Stimulated activated naive CD8-positive, alpha-beta T cell treated with anti-CD3 and anti-CD28 coated beads, Interleukin-15, Interleukin-2, amounts not matched to agents 100 ng/mL and 50 ng/mL, for 24 hours (primary cell): ENCODE measurements at regions not wholly inside any gene's neighbourhood (a gene's known extent, or its start where the extent isn't known, plus 50 kb on each side); places are given as distances from the start of the nearest gene placed in this dataset.
"Not testable (repeated sequence)": the region's sequence is repeated elsewhere in the genome, so short reads cannot be mapped to it uniquely, and the experiment has no call there.

Source experiments
- H3K27ac Mint-ChIP-seq: one replicate; pipeline ENCODE4 v1.8.0; 2021; ENCODE audit warnings: mild to moderate bottlenecking, mixed read lengths
- H3K27me3 Mint-ChIP-seq: one replicate; pipeline ENCODE4 v1.8.0; 2021; ENCODE audit warnings: mixed read lengths
- H3K36me3 Mint-ChIP-seq: one replicate; pipeline ENCODE4 v1.8.0; 2021; ENCODE audit warnings: low read depth, mixed read lengths
- H3K4me1 Mint-ChIP-seq: one replicate; pipeline ENCODE4 v1.8.0; 2021; ENCODE audit warnings: low read depth, mixed read lengths
- H3K4me3 Mint-ChIP-seq: one replicate; pipeline ENCODE4 v1.8.0; 2021; ENCODE audit warnings: mild to moderate bottlenecking, mixed read lengths
- H3K9me3 Mint-ChIP-seq: one replicate; pipeline ENCODE4 v1.8.0; 2021; ENCODE audit warnings: mixed read lengths

DNA sequence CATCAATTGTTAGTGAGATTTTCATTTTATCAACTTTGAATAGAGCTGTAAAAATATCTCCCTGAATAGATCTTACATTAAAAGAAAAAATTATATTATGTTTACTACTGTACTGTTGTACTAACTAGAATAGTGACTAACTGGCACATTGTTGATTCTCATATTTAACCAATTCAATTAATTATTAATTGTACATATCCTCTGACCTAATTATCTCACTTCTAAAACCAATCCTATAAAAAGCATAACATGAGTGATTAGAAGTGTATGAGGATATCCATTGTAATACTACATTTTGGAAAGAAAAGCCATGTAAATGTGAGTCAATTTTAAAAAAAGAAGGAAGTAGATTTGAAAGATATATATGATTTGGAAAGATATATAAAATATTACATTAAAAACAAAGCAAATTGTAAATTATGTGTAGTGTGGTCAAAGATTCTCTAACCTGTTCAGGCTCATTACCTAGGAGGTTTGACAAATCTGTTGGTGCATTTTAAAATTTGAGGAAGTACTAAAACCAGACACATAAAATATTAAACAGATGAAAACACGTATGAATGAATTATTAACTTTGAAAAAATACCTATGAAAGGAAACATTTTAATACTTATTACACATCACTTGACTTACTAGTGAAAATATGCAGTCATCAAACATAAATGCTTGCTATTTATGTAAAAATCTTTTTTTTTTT is 829.8 kb upstream of the SLC10A2 start:
- H3K27ac Mint-ChIP-seq: no peak overlapping the region
- H3K27me3 Mint-ChIP-seq: no peaks in the 10 kb centered on the region
- no peak overlapping the region for H3K4me3 Mint-ChIP-seq
- no peaks in the 10 kb centered on the region for H3K36me3 Mint-ChIP-seq
- no peaks in the 10 kb centered on the region for H3K4me1 Mint-ChIP-seq
- H3K9me3 Mint-ChIP-seq: peaks cover 4% of the 10 kb centered on the region

DNA sequence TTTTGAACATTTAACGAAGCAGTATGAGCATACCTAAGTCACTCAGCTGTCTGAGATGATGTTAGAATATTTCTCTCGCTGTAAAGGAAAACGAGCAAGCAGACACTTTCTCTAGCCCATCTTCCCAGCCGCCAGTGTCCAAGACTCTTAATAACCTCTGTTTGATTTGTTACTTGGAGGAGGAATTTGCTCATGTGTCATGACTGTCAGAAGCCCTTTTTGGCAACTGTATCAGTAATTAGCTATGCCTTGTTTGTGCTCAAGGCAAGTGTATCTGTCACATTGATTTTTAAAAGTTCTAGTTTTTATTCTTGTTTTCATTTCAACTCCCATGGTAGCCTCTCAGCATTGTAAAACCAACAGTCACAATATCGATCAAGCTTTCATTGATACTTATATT is 828.4 kb upstream of the SLC10A2 start:
- Mint-ChIP-seq H3K27me3 (no peaks in the 10 kb centered on the region), H3K4me3 (no peak overlapping the region), H3K36me3 (no peaks in the 10 kb centered on the region), H3K4me1 (no peaks in the 10 kb centered on the region), H3K9me3 (peaks cover 4% of the 10 kb centered on the region), H3K27ac (no peak overlapping the region)

DNA sequence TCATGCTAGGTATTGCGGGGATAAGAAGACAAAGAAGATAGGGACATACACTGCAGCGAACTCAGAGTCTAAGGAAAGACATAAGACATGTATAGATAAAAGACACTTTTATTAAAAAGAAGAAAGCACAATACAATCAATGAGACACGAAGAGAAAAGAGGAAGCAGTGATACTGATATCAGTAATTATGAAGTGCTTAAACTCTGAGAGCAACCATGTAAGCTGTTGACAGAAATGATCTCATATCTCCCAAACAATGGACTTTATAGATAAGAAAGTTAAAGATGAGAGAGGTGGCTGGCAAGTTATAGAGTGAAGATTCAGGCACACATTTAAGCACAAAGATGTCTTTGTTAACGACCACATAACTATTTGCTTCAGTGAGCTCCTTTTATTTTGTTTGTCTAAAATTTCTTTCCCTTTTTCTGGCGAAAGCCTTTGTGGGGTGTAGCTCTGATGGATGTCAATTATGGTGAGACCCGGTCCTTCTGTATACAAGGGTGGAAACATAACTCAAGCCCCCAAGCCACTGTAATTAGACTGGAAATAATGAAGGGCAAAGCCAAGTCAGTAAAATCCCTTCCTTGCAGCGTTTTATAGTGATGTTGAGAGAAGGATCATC is 818.0 kb upstream of the SLC10A2 start:
- Mint-ChIP-seq H3K27ac (no peak overlapping the region), H3K36me3 (no peaks in the 10 kb centered on the region), H3K4me3 (no peak overlapping the region), H3K4me1 (no peaks in the 10 kb centered on the region), H3K27me3 (no peaks in the 10 kb centered on the region), H3K9me3 (no peaks in the 10 kb centered on the region)

DNA sequence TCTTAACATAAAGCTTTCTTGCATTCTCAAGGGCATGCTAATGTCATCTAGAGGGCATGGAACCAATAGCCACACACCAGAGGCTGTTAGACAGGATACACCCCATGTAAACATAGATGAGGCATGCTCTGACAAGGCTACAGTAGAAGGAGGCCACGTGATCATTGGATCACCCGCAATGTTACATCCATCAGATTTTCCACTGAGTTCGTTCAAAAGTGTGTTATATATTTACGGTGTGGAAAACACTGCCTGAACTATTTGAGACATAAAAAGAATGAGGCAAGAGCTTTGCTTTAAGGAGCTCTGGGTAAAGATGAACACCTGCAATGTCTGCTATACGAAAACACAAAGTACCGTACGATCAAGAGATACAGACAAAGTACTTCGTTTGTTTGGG is 817.5 kb upstream of the SLC10A2 start:
- Mint-ChIP-seq H3K36me3 (no peaks in the 10 kb centered on the region), H3K27me3 (no peaks in the 10 kb centered on the region), H3K9me3 (no peaks in the 10 kb centered on the region), H3K4me3 (no peak overlapping the region), H3K27ac (no peak overlapping the region), H3K4me1 (no peaks in the 10 kb centered on the region)

GRCh38 chr13:103883164-103883563 is 816.9 kb upstream of the SLC10A2 start:
- Mint-ChIP-seq H3K9me3 (no peaks in the 10 kb centered on the region), H3K4me1 (no peaks in the 10 kb centered on the region), H3K27me3 (no peaks in the 10 kb centered on the region), H3K36me3 (no peaks in the 10 kb centered on the region), H3K27ac (no peak overlapping the region), H3K4me3 (no peak overlapping the region)

DNA sequence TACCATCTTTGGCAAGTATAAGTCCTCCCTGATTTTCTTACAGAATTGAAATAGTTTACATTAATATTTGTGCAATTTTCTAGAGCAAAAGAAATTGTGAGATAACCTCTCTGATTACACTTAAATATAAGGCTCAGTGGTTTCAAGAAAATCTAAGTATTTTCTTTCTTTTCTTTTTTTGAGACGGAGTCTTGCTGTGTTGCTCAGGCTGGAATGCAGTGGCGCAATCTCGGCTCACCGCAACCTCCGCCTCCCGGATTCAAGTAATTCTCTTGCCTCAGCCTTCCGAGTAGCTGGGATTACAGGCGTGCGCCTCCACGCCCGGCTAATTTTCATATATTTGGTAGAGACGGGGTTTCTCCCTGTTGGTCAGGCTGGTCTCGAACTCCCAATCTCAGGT is 813.9 kb upstream of the SLC10A2 start:
- H3K27ac Mint-ChIP-seq, H3K4me1 Mint-ChIP-seq, H3K9me3 Mint-ChIP-seq, H3K27me3 Mint-ChIP-seq, H3K36me3 Mint-ChIP-seq, H3K4me3 Mint-ChIP-seq: not testable (repeated sequence)

DNA sequence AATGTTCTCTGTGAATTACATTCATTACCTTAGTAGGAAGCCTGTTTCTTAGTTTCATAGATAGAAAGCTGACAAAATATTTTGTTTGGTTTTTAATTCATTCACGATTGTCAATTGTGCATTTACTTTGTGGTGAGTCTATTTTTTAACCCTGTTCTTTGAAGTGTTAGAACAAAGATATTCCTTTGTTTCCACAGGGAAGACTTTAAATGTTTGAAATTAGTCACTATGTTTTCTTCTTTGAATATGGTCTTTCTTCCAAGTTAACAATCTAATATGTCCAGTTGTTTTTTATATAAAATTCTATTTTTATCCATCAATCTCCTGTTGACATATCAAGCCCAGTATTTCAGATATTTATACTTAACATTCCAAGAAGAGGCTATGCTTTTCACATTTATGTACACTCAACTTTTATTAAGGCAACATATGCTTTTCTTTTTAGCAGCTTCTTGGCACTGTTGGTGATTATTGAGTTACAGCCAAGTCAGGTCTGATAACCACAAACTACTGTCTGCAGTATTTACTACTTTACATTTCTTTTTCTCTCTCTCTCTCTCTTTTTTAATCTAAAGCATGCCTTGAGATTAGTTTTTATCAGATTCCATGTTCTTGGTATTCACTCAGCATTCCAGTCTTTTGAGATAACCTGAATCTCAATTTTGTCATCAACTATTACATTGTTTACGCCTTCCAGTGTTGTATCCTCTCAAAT is 812.8 kb upstream of the SLC10A2 start:
- Mint-ChIP-seq H3K36me3 (no peaks in the 10 kb centered on the region), H3K27me3 (no peaks in the 10 kb centered on the region), H3K27ac (no peak overlapping the region), H3K9me3 (peaks cover 5% of the 10 kb centered on the region), H3K4me3 (no peak overlapping the region), H3K4me1 (no peaks in the 10 kb centered on the region)

DNA sequence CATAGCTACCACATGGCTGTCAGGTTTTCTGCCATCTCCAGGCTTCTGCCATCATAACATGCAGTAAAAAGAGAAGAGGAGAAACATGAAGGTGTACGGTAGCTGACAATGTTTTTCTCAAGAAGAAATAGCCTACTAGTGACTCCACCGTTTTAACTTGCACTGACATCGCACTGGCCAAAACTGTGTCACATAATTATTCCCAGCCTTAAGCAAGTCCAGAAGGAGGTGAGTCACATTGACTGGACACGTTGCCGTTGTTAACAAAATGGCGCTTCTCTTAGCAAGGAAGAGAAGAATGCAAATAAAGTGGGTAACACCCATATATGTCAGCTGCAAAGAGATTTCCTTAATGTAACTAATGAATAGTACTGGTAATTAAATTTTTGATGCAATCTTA is 810.4 kb upstream of the SLC10A2 start:
- Mint-ChIP-seq H3K4me1 (no peaks in the 10 kb centered on the region), H3K27me3 (no peaks in the 10 kb centered on the region), H3K4me3 (no peak overlapping the region), H3K36me3 (no peaks in the 10 kb centered on the region), H3K9me3 (peaks cover 5% of the 10 kb centered on the region), H3K27ac (no peak overlapping the region)

DNA sequence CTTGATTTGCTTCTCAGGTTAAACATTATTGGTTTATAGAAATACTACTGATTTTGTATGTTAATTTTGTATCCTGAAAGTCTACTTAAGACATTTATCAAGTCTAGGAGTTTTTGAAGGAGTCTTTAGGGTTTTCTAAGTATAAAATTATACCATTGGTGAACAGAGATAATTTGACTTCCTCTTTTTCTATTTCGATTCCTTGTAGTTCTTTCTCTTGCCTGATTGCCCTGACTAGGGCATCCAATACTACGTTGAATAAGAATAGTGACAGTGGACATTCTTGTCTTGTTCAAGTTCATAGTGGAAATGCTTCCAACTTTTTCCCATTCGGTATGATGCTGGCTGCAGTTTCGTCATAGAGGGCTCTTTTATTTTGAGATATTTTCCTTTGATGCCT is 807.5 kb upstream of the SLC10A2 start:
- Mint-ChIP-seq H3K9me3 (peaks cover 5% of the 10 kb centered on the region), H3K27me3 (no peaks in the 10 kb centered on the region), H3K4me1 (no peaks in the 10 kb centered on the region), H3K36me3 (no peaks in the 10 kb centered on the region), H3K4me3 (no peak overlapping the region), H3K27ac (no peak overlapping the region)

- Mint-ChIP-seq H3K27me3 (no peaks in the 10 kb centered on the region), H3K9me3 (no peaks in the 10 kb centered on the region), H3K36me3 (no peaks in the 10 kb centered on the region), H3K27ac (no peak overlapping the region), H3K4me1 (no peaks in the 10 kb centered on the region), H3K4me3 (no peak overlapping the region)
These were observed 799.8 kb upstream of the SLC10A2 start for GRCh38 chr13:103866048-103866447.

DNA sequence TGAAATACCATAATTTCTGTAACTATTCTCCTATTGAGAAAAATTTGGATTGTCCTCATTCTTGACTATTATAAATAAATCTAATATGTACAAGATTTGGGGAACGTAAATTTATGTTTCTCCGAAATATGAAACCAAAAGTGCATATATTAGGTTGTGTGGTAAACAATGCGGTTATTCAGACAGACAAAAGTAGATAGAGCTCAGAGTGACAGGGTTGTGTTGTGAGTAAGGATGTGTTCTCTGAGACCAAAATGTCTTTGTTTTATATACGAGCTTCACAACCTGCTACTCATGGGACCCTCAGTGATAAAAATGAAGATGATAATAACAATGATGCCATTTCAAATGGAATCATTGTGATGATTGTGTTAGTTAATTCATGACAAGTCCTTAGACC is 796.3 kb upstream of the SLC10A2 start:
- H3K4me3 Mint-ChIP-seq: no peak overlapping the region
- no peaks in the 10 kb centered on the region for H3K4me1 Mint-ChIP-seq
- no peaks in the 10 kb centered on the region for H3K27me3 Mint-ChIP-seq
- no peak overlapping the region for H3K27ac Mint-ChIP-seq
- H3K9me3 Mint-ChIP-seq: no peaks in the 10 kb centered on the region
- no peaks in the 10 kb centered on the region for H3K36me3 Mint-ChIP-seq

DNA sequence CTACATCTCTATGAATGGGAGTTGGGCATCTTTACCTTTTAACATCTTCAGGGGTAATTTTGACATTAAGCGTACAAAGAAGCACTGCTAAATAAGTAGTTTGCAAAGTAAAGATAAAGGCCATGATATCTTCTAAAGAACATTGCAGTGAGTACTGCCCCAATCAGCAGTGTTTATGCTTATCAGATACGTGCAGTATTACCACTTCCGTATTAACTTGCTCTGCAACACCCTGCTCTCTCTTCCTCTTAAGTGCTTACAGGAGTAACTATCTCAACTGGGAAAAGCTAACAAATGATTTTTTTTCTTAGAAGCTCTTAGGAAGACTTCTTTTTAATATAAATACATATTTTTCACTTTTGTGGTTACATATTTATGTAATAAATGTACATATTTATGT is 793.7 kb upstream of the SLC10A2 start:
- Mint-ChIP-seq H3K27me3 (no peaks in the 10 kb centered on the region), H3K4me3 (no peak overlapping the region), H3K4me1 (no peaks in the 10 kb centered on the region), H3K36me3 (no peaks in the 10 kb centered on the region), H3K27ac (no peak overlapping the region), H3K9me3 (no peaks in the 10 kb centered on the region)

GRCh38 chr13:103852036-103852435 is 785.8 kb upstream of the SLC10A2 start:
- H3K27ac Mint-ChIP-seq: no peak overlapping the region
- no peaks in the 10 kb centered on the region for H3K36me3 Mint-ChIP-seq
- no peaks in the 10 kb centered on the region for H3K27me3 Mint-ChIP-seq
- H3K9me3 Mint-ChIP-seq: peaks cover 8% of the 10 kb centered on the region
- no peak overlapping the region for H3K4me3 Mint-ChIP-seq
- H3K4me1 Mint-ChIP-seq: no peaks in the 10 kb centered on the region

DNA sequence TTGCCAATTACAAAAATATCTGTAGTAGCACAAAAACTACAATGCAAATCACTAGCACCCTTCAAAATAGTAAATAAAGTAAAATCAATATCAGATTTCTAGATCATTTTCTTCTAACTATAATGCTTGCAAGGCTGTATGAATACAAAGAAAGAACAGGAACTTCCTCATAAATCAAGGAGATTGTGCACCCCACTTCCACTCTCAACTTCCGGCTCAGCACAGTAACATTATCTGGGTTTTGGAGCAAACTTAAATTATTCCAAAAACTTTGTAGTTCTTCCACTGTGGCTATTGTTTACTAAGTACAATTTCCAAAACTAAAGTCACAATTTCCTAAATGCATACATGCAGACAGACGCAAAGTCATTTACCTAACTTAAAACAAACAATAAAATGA is 778.3 kb upstream of the SLC10A2 start:
- H3K9me3 Mint-ChIP-seq: peaks cover 10% of the 10 kb centered on the region
- H3K4me1 Mint-ChIP-seq: no peaks in the 10 kb centered on the region
- no peak overlapping the region for H3K27ac Mint-ChIP-seq
- no peaks in the 10 kb centered on the region for H3K36me3 Mint-ChIP-seq
- no peak overlapping the region for H3K4me3 Mint-ChIP-seq
- no peaks in the 10 kb centered on the region for H3K27me3 Mint-ChIP-seq

DNA sequence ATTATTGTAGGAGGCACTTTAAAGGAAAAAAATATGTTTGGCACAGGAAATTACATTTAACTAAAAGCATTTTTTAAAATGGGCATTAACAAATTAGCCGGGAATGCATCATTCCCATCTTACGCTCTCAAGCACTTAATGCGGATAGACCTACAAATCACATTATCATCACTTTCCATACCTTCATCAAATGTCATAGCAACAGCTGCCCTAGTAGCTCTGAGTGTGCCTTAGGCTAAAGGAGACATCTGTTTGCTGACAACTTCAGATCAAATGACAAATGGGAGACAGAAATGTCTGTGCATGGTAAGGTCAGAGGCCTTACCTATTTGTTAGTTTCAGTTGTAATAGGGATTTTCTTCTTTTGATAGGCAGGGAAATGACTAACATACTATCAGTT is 773.2 kb upstream of the SLC10A2 start:
- Mint-ChIP-seq H3K4me1 (no peaks in the 10 kb centered on the region), H3K4me3 (no peak overlapping the region), H3K27ac (no peak overlapping the region), H3K36me3 (no peaks in the 10 kb centered on the region), H3K27me3 (no peaks in the 10 kb centered on the region), H3K9me3 (peaks cover 3% of the 10 kb centered on the region)

DNA sequence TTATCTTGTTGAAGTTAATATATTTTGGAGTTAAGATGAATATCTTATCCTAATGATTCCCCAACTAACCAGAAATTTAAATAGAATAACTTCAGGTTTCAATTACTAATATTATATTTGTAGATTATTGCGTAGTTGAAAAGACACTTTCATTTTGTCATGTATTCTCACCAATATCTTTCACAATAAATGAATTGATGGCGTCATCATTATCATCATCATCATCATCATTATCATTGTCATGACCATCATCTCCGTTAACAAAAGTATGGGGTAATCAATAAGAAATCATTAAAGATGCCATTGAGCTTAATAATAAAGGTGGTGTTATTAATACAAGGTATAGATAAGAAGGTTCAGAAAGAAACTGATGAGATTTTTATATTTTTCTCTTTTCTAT is 768.8 kb upstream of the SLC10A2 start:
- H3K27ac Mint-ChIP-seq: no peak overlapping the region
- peaks cover 7% of the 10 kb centered on the region for H3K9me3 Mint-ChIP-seq
- no peaks in the 10 kb centered on the region for H3K27me3 Mint-ChIP-seq
- no peak overlapping the region for H3K4me3 Mint-ChIP-seq
- H3K4me1 Mint-ChIP-seq: no peaks in the 10 kb centered on the region
- no peaks in the 10 kb centered on the region for H3K36me3 Mint-ChIP-seq
